Right renal pelvis (tissue), 4 donors: ENCODE measurements at regions not wholly inside any gene's neighbourhood (a gene's known extent, or its start where the extent isn't known, plus 50 kb on each side); places are given as distances from the start of the nearest gene placed in this dataset.
"Not testable (repeated sequence)": the region's sequence is repeated elsewhere in the genome, so short reads cannot be mapped to it uniquely, and the experiment has no call there.

Source experiments
- DNase-seq, 4 donors: peaks; one replicate each; pipeline ENCODE4 v3.0.0-alpha.2; 2013; ENCODE audit warnings: low read depth in 4 of 4, low spot score in 3 of 4, missing footprints in 1 of 4

- no peak for DNase-seq
Measured at GRCh38 chr6:82419132-82419581, 55.5 kb downstream of the TPBG start.

- DNase-seq, result no peak
Measured at GRCh38 chr6:82419859-82420258, 56.2 kb downstream of the TPBG start.

- no peak for DNase-seq
Measured at GRCh38 chr6:82430611-82431010, 67.0 kb downstream of the TPBG start.

GRCh38 chr6:82436740-82437139 lies 73.1 kb downstream of the TPBG start:
- DNase-seq, result no peak

GRCh38 chr6:82437701-82438100 lies 74.1 kb downstream of the TPBG start:
- no peak for DNase-seq

- no peak for DNase-seq
Measured at GRCh38 chr6:82441047-82441855, 77.6 kb downstream of the TPBG start.

- DNase-seq, result no peak
Measured at GRCh38 chr6:82442061-82442719, 78.6 kb downstream of the TPBG start.

- DNase-seq, result no peak
Measured at GRCh38 chr6:82458147-82458546, 94.5 kb downstream of the TPBG start.

- no peak for DNase-seq
Measured at GRCh38 chr6:82458705-82459104, 95.1 kb downstream of the TPBG start.

- DNase-seq, result no peak
Measured at GRCh38 chr6:82461536-82461935, 97.9 kb downstream of the TPBG start.

- no peak for DNase-seq
Measured at GRCh38 chr6:82467338-82467737, 103.7 kb downstream of the TPBG start.

- not testable (repeated sequence) for DNase-seq
Measured at GRCh38 chr6:82470123-82470522, 106.5 kb downstream of the TPBG start.

GRCh38 chr6:82475106-82475505 lies 111.5 kb downstream of the TPBG start:
- DNase-seq, result not testable (repeated sequence)

GRCh38 chr6:82484001-82484400 lies 120.4 kb downstream of the TPBG start:
- DNase-seq, result no peak

- no peak for DNase-seq
Measured at GRCh38 chr6:82484737-82485626, 121.4 kb downstream of the TPBG start.

GRCh38 chr6:82487895-82488294 lies 124.3 kb downstream of the TPBG start:
- DNase-seq, result no peak

- DNase-seq, result no peak
Measured at GRCh38 chr6:82488403-82488802, 124.8 kb downstream of the TPBG start.

- no peak for DNase-seq
Measured at GRCh38 chr6:82492134-82492533, 128.5 kb downstream of the TPBG start.

GRCh38 chr6:82493467-82493866 lies 129.8 kb downstream of the TPBG start:
- DNase-seq, result no peak

GRCh38 chr6:82494367-82494766 lies 130.8 kb downstream of the TPBG start:
- peak in 1 of 4 donors; percentile 10 for DNase-seq

GRCh38 chr6:82501901-82502300 lies 138.3 kb downstream of the TPBG start:
- DNase-seq, result not testable (repeated sequence)
